NT2/D1 (cell line): ENCODE measurements at regions not wholly inside any gene's neighbourhood (a gene's known extent, or its start where the extent isn't known, plus 50 kb on each side); places are given as distances from the start of the nearest gene placed in this dataset.

Source experiments
- DNase-seq: peaks from one replicate; pipeline ENCODE4 v3.0.0-alpha.2; 2011; ENCODE audit warnings: low read depth, low spot score
- H3K27me3 ChIP-seq: 2 replicates; pipeline ENCODE4 v1.6.0; 2011; ENCODE audit warnings: mild to moderate bottlenecking; ENCODE audit not compliant: insufficient read length, insufficient read depth
- H3K36me3 ChIP-seq: 2 replicates; pipeline ENCODE4 v1.6.1; 2011; ENCODE audit warnings: mild to moderate bottlenecking, low read length, mixed read lengths; ENCODE audit not compliant: insufficient read depth, insufficient read length
- H3K4me1 ChIP-seq: 2 replicates; pipeline ENCODE4 v1.5.1; 2011; ENCODE audit not compliant: insufficient read depth, insufficient read length
- H3K4me3 ChIP-seq: 2 replicates; pipeline ENCODE4 v1.5.1; 2011; ENCODE audit warnings: low read depth; ENCODE audit not compliant: insufficient read length
- H3K9ac ChIP-seq: 2 replicates; pipeline ENCODE4 v1.6.0; 2011; ENCODE audit warnings: low read depth; ENCODE audit not compliant: insufficient read length
- H3K9me3 ChIP-seq: 2 replicates; pipeline ENCODE4 v1.5.1; 2011; ENCODE audit warnings: mild to moderate bottlenecking, low read length; ENCODE audit not compliant: insufficient read depth
- SUZ12 ChIP-seq: IDR thresholded peaks from 2 replicates; pipeline ENCODE4 v1.6.1; 2011; ENCODE audit not compliant: insufficient read length, insufficient read depth; ENCODE audit errors: extremely low read depth
- YY1 ChIP-seq: IDR thresholded peaks from 2 replicates; pipeline ENCODE4 v1.6.1; 2011; ENCODE audit not compliant: insufficient read length, insufficient read depth
- ZNF274 ChIP-seq: IDR thresholded peaks from 2 replicates; pipeline ENCODE4 v1.6.1; 2011; ENCODE audit warnings: mild to moderate bottlenecking, low read depth, low read length

- H3K4me1 ChIP-seq, result no peaks in the 10 kb centered on the region
- no peak for DNase-seq
- no peaks in the 10 kb centered on the region for H3K36me3 ChIP-seq
- no peaks in the 10 kb centered on the region for H3K27me3 ChIP-seq
- no peaks in the 10 kb centered on the region for H3K9me3 ChIP-seq
- TF ChIP-seq SUZ12, result no peak
- no peak for TF ChIP-seq YY1
- no peak for TF ChIP-seq ZNF274
- H3K4me3 ChIP-seq, result no peak overlapping the region
- no peak overlapping the region for H3K9ac ChIP-seq
Measured at GRCh38 chr15:54841701-54842305, 354.9 kb downstream of the RSL24D1 start.

- Histone ChIP-seq H3K9ac (no peak overlapping the region), H3K4me1 (no peaks in the 10 kb centered on the region), H3K9me3 (no peaks in the 10 kb centered on the region), H3K4me3 (no peak overlapping the region), H3K27me3 (no peaks in the 10 kb centered on the region), H3K36me3 (no peaks in the 10 kb centered on the region)
- TF ChIP-seq YY1 (no peak), SUZ12 (no peak), ZNF274 (no peak)
- DNase-seq, result peak; percentile 30
Measured at GRCh38 chr15:54840621-54841398, 355.9 kb downstream of the RSL24D1 start.

- no peak overlapping the region for H3K9ac ChIP-seq
- TF ChIP-seq SUZ12 (no peak), YY1 (no peak), ZNF274 (no peak)
- no peak for DNase-seq
Measured at GRCh38 chr15:54839379-54839778, 357.4 kb downstream of the RSL24D1 start.

GRCh38 chr15:54836052-54836795, 360.5 kb downstream of the RSL24D1 start:
- Histone ChIP-seq H3K4me1 (no peaks in the 10 kb centered on the region), H3K4me3 (no peak overlapping the region), H3K9me3 (no peaks in the 10 kb centered on the region), H3K9ac (no peak overlapping the region), H3K27me3 (no peaks in the 10 kb centered on the region), H3K36me3 (no peaks in the 10 kb centered on the region)
- TF ChIP-seq ZNF274 (no peak), SUZ12 (no peak), YY1 (no peak)
- no peak for DNase-seq

More at GRCh38 chr15:54839379-54839778, 357.4 kb downstream of the RSL24D1 start:
- H3K4me1 ChIP-seq, result no peaks in the 10 kb centered on the region
- H3K36me3 ChIP-seq, result no peaks in the 10 kb centered on the region
- H3K9me3 ChIP-seq, result no peaks in the 10 kb centered on the region
- no peaks in the 10 kb centered on the region for H3K27me3 ChIP-seq
- H3K4me3 ChIP-seq, result no peak overlapping the region

- TF ChIP-seq ZNF274 (no peak), YY1 (no peak), SUZ12 (no peak)
- no peak for DNase-seq
- no peaks in the 10 kb centered on the region for H3K27me3 ChIP-seq
- no peak overlapping the region for H3K9ac ChIP-seq
- H3K4me3 ChIP-seq, result no peak overlapping the region
- H3K9me3 ChIP-seq, result no peaks in the 10 kb centered on the region; the same call in 1 of the 2 replicates
- H3K36me3 ChIP-seq, result no peaks in the 10 kb centered on the region
- H3K4me1 ChIP-seq, result no peaks in the 10 kb centered on the region
Measured at GRCh38 chr15:54829821-54830220, 366.9 kb downstream of the RSL24D1 start.

GRCh38 chr15:54820811-54821210, 375.9 kb downstream of the RSL24D1 start:
- no peaks in the 10 kb centered on the region for H3K36me3 ChIP-seq
- H3K9me3 ChIP-seq, result no peaks in the 10 kb centered on the region; the same call in 1 of the 2 replicates
- H3K4me1 ChIP-seq, result no peaks in the 10 kb centered on the region
- DNase-seq, result no peak
- H3K9ac ChIP-seq, result no peak overlapping the region
- TF ChIP-seq ZNF274 (no peak), YY1 (no peak), SUZ12 (no peak)
- H3K27me3 ChIP-seq, result no peaks in the 10 kb centered on the region
- H3K4me3 ChIP-seq, result no peak overlapping the region

GRCh38 chr15:54820098-54820497, 376.6 kb downstream of the RSL24D1 start:
- no peaks in the 10 kb centered on the region for H3K4me1 ChIP-seq
- H3K9me3 ChIP-seq, result no peaks in the 10 kb centered on the region; the same call in 1 of the 2 replicates
- no peaks in the 10 kb centered on the region for H3K27me3 ChIP-seq
- no peak for TF ChIP-seq ZNF274
- no peak for TF ChIP-seq SUZ12
- TF ChIP-seq YY1, result no peak
- no peaks in the 10 kb centered on the region for H3K36me3 ChIP-seq
- no peak overlapping the region for H3K4me3 ChIP-seq
- DNase-seq, result no peak
- no peak overlapping the region for H3K9ac ChIP-seq
